Neural progenitor cell (in vitro differentiated cells): ENCODE measurements at regions not wholly inside any gene's neighbourhood (a gene's known extent, or its start where the extent isn't known, plus 50 kb on each side); places are given as distances from the start of the nearest gene placed in this dataset.

ENCODE experiments used
- DNase-seq: peaks from one replicate; pipeline ENCODE4 v3.0.0-alpha.2; 2016; ENCODE audit warnings: low spot score
- H2AFZ ChIP-seq: fragments of 200-600 bp; sonication (generic); replicated peaks from 2 replicates; pipeline ENCODE4 v1.6.1; 2016; ENCODE audit warnings: antibody characterized with exemption
- H3F3A ChIP-seq: fragments of 200-600 bp; sonication (generic); 2 replicates; pipeline ENCODE4 v1.6.1; 2016; ENCODE audit warnings: antibody characterized with exemption, low read depth
- H3K27ac ChIP-seq: fragments of 200-600 bp; sonication (generic); 2 replicates; pipeline ENCODE4 v1.5.1; 2016; ENCODE audit warnings: mild to moderate bottlenecking
- H3K27me3 ChIP-seq: fragments of 200-600 bp; sonication (generic); 2 replicates; pipeline ENCODE4 v1.6.1; 2016; ENCODE audit warnings: mild to moderate bottlenecking, moderate library complexity
- H3K36me3 ChIP-seq: fragments of 200-600 bp; sonication (generic); 2 replicates; pipeline ENCODE4 v1.5.1; 2016
- H3K4me1 ChIP-seq: fragments of 200-600 bp; sonication (generic); 2 replicates; pipeline ENCODE4 v1.6.1; 2016; ENCODE audit warnings: mixed run types
- H3K4me2 ChIP-seq: fragments of 200-600 bp; sonication (generic); 2 replicates; pipeline ENCODE4 v1.6.1; 2016
- H3K4me3 ChIP-seq: fragments of 200-600 bp; sonication (generic); 2 replicates; pipeline ENCODE4 v1.5.1; 2016
- H3K79me2 ChIP-seq: fragments of 200-600 bp; sonication (generic); 2 replicates; pipeline ENCODE4 v1.6.1; 2016; ENCODE audit warnings: low read depth
- H3K9ac ChIP-seq: fragments of 200-600 bp; sonication (generic); 2 replicates; pipeline ENCODE4 v1.6.1; 2016
- H3K9me3 ChIP-seq: fragments of 200-600 bp; sonication (generic); 2 replicates; pipeline ENCODE4 v1.5.1; 2016; ENCODE audit warnings: low read depth
- H4K20me1 ChIP-seq: fragments of 200-600 bp; sonication (generic); 2 replicates; pipeline ENCODE4 v1.6.1; 2016; ENCODE audit warnings: low read depth
- H3K27ac Mint-ChIP-seq: 3 replicates; pipeline ENCODE4 v1.8.0; 2021; ENCODE audit warnings: mixed read lengths
- H3K27me3 Mint-ChIP-seq: 2 replicates; pipeline ENCODE4 v1.8.0; 2022; ENCODE audit warnings: low read depth, mild to moderate bottlenecking, inconsistent platforms, moderate library complexity, mixed read lengths; ENCODE audit not compliant: insufficient read depth
- H3K36me3 Mint-ChIP-seq: 3 replicates; pipeline ENCODE4 v1.8.0; 2021; ENCODE audit warnings: mixed read lengths
- H3K4me1 Mint-ChIP-seq: 3 replicates; pipeline ENCODE4 v1.8.0; 2021; ENCODE audit warnings: mixed read lengths
- H3K4me3 Mint-ChIP-seq: 3 replicates; pipeline ENCODE4 v1.8.0; 2021; ENCODE audit warnings: mild to moderate bottlenecking, moderate library complexity, mixed read lengths
- H3K9me3 Mint-ChIP-seq: 3 replicates; pipeline ENCODE4 v1.8.0; 2020; ENCODE audit warnings: mixed read lengths
- CTCF ChIP-seq: fragments of 200-600 bp; sonication (generic); IDR thresholded peaks from 2 replicates; pipeline ENCODE4 v1.5.1; 2017; ENCODE audit warnings: antibody characterized with exemption, mild to moderate bottlenecking
- EZH2 ChIP-seq: fragments of 200-600 bp; sonication (generic); IDR thresholded peaks from 2 replicates; pipeline ENCODE4 v1.6.1; 2017; ENCODE audit warnings: antibody characterized with exemption, mild to moderate bottlenecking, moderate library complexity
- EZH2phosphoT487 ChIP-seq: fragments of 200-600 bp; sonication (generic); IDR thresholded peaks from 2 replicates; pipeline ENCODE4 v1.6.1; 2017; ENCODE audit warnings: antibody characterized with exemption

DNA sequence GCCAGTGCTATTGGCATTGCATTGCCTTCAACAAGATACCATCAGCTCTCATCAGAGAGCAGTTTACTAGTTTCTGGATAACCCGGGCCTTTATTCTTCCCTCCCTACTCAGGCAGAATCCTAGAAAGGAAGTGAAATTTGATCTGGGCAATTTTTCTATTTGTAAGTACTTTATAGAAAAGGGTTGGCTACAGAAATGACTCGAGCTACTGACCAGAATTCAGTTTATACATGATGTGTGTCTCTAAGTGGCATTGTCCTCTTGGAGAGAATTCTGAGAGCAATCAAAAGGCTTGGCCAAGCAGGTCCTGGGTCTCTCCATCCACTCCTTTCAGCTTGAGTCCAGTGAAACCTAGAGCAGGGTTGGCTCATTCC, 192.7 kb upstream of the LEF1 start:
- TF ChIP-seq EZH2 (no peak), EZH2phosphoT487 (no peak), CTCF (no peak)
- peaks cover 46% of the 10 kb centered on the region for H3K4me1 Mint-ChIP-seq
- Histone ChIP-seq H2AFZ (no peak overlapping the region), H3K4me1 (peaks cover 21% of the 10 kb centered on the region), H3K27ac (no peak overlapping the region), H3K9me3 (no peaks in the 10 kb centered on the region), H3K36me3 (no peaks in the 10 kb centered on the region), H3K9ac (no peak overlapping the region), H3K4me2 (no peak overlapping the region), H3F3A (no peaks in the 10 kb centered on the region), H3K79me2 (no peaks in the 10 kb centered on the region), H4K20me1 (no peaks in the 10 kb centered on the region), H3K27me3 (no peaks in the 10 kb centered on the region), H3K4me3 (no peak overlapping the region)
- H3K36me3 Mint-ChIP-seq, result no peaks in the 10 kb centered on the region
- peaks cover 3% of the 10 kb centered on the region for H3K9me3 Mint-ChIP-seq
- no peak for DNase-seq
- peak overlapping the region; percentile 15 for H3K27ac Mint-ChIP-seq
- no peak overlapping the region for H3K4me3 Mint-ChIP-seq
- H3K27me3 Mint-ChIP-seq, result peaks cover 3% of the 10 kb centered on the region

GRCh38 chr4:108360754-108361445, 192.2 kb upstream of the LEF1 start:
- H3K27me3 ChIP-seq, result no peaks in the 10 kb centered on the region
- H3K4me1 ChIP-seq, result peaks cover 17% of the 10 kb centered on the region
- H3K27ac ChIP-seq, result no peak overlapping the region
- H3K27me3 Mint-ChIP-seq, result peaks cover 3% of the 10 kb centered on the region
- H2AFZ ChIP-seq, result no peak overlapping the region
- no peak overlapping the region for H3K4me3 Mint-ChIP-seq
- no peaks in the 10 kb centered on the region for H3K36me3 Mint-ChIP-seq
- H3K27ac Mint-ChIP-seq, result peak overlapping the region; percentile 79
- H3K79me2 ChIP-seq, result no peaks in the 10 kb centered on the region
- no peaks in the 10 kb centered on the region for H4K20me1 ChIP-seq
- H3K4me2 ChIP-seq, result no peak overlapping the region
- TF ChIP-seq EZH2phosphoT487 (no peak), EZH2 (no peak), CTCF (no peak)
- no peaks in the 10 kb centered on the region for H3F3A ChIP-seq
- peaks cover 3% of the 10 kb centered on the region for H3K9me3 Mint-ChIP-seq
- no peak overlapping the region for H3K9ac ChIP-seq
- peak; percentile 43 for DNase-seq
- no peaks in the 10 kb centered on the region for H3K9me3 ChIP-seq
- H3K4me3 ChIP-seq, result no peak overlapping the region
- H3K36me3 ChIP-seq, result no peaks in the 10 kb centered on the region
- peaks cover 41% of the 10 kb centered on the region for H3K4me1 Mint-ChIP-seq

GRCh38 chr4:108359986-108360681, 191.4 kb upstream of the LEF1 start:
- H3K27me3 Mint-ChIP-seq, result peaks cover 3% of the 10 kb centered on the region
- no peak overlapping the region for H3K4me2 ChIP-seq
- peaks cover 3% of the 10 kb centered on the region for H3K9me3 Mint-ChIP-seq
- no peak overlapping the region for H3K4me3 Mint-ChIP-seq
- H3F3A ChIP-seq, result no peaks in the 10 kb centered on the region
- H3K27me3 ChIP-seq, result no peaks in the 10 kb centered on the region
- H3K36me3 ChIP-seq, result no peaks in the 10 kb centered on the region
- H3K9me3 ChIP-seq, result no peaks in the 10 kb centered on the region
- DNase-seq, result no peak
- no peak overlapping the region for H3K4me3 ChIP-seq
- peaks cover 39% of the 10 kb centered on the region for H3K4me1 Mint-ChIP-seq
- TF ChIP-seq CTCF (no peak), EZH2 (no peak), EZH2phosphoT487 (no peak)
- H3K27ac Mint-ChIP-seq, result no peak overlapping the region
- H4K20me1 ChIP-seq, result no peaks in the 10 kb centered on the region
- H3K9ac ChIP-seq, result no peak overlapping the region
- no peaks in the 10 kb centered on the region for H3K36me3 Mint-ChIP-seq
- H2AFZ ChIP-seq, result no peak overlapping the region
- no peak overlapping the region for H3K27ac ChIP-seq
- H3K4me1 ChIP-seq, result peaks cover 16% of the 10 kb centered on the region
- no peaks in the 10 kb centered on the region for H3K79me2 ChIP-seq
